Right lobe of liver (tissue), 6 donors: ENCODE measurements at regions not wholly inside any gene's neighbourhood (a gene's known extent, or its start where the extent isn't known, plus 50 kb on each side); places are given as distances from the start of the nearest gene placed in this dataset.
"Not testable (repeated sequence)": the region's sequence is repeated elsewhere in the genome, so short reads cannot be mapped to it uniquely, and the experiment has no call there.

Source experiments
- ATAC-seq, 4 donors: fragments of 200-7000 bp; cut with Tn5 transposase; one replicate each; pipeline ENCODE4 v1.9.1; 2020; ENCODE audit warnings: mild to moderate bottlenecking in 4 of 4, moderate library complexity in 4 of 4
- DNase-seq, 3 donors: peaks; one replicate each; pipeline ENCODE4 v3.0.0-alpha.2; 2020
- H3K27ac ChIP-seq, 3 donors: fragments of 200-600 bp; one replicate each; pipeline ENCODE4 v1.8.0; 2022
- H3K27me3 ChIP-seq, 2 donors: fragments of 200-600 bp; one replicate each; pipeline ENCODE4 v1.8.0; 2022
- H3K36me3 ChIP-seq, 4 donors: fragments of 200-600 bp; sonication (generic) in 1 of 4; one replicate each; pipeline versions ENCODE4 v1.5.1 to v1.8.0; 2017 to 2022; ENCODE audit warnings: control low read depth in 1 of 4
- H3K4me1 ChIP-seq, 4 donors: fragments of 200-600 bp; sonication (generic) in 1 of 4; one replicate each; pipeline versions ENCODE4 v1.5.1 to v1.8.0; 2017 to 2022; ENCODE audit warnings: control low read depth in 1 of 4
- H3K4me3 ChIP-seq, 3 donors: fragments of 200-600 bp; one replicate each; pipeline ENCODE4 v1.8.0; 2022
- H3K9me3 ChIP-seq, 4 donors: fragments of 200-600 bp; sonication (generic) in 1 of 4; one replicate each; pipeline versions ENCODE4 v1.5.1 to v1.8.0; 2017 to 2022; ENCODE audit warnings: control low read depth in 1 of 4
- WGBS: methylation state at CpG from one replicate; pipeline ENCODE4 v1.1.6; 2018; ENCODE audit warnings: low coverage, low lambda C conversion rate; ENCODE audit not compliant: insufficient coverage; ENCODE audit errors: missing lambda C conversion rate; 5-methylcytosine and 5-hydroxymethylcytosine counted together
- intact Hi-C, 2 donors: fragments of 100-400 bp; cut with DNase I; formaldehyde crosslinking; loops; one replicate each; pipeline versions ENCODE4 v1.11.2 to v1.14.1; 2022
- small RNA-seq, 2 experiments: library from RNA; depleted of rRNA; stranded (forward); fragments of <200 nt; gene quantifications; one replicate each; pipeline ENCODE3, GENCODE V24; 2016
- donor health status: DM: no; HTN: yes; CAD: no.
- donor health status: DM: no; HTN: no; CAD: no.
- donor health status: DM: no; HTN: no; CAD: no.
- donor health status: DM: no; HTN: yes; CAD: no.
- donor health status: DM: no; HTN: yes; CAD: no.

GRCh38 chr11:71781491-71781890, 51.5 kb upstream of the DEFB108B start:
- intact Hi-C loops, H3K27me3 ChIP-seq, H3K36me3 ChIP-seq, DNase-seq, H3K9me3 ChIP-seq, H3K4me3 ChIP-seq, H3K27ac ChIP-seq, ATAC-seq, H3K4me1 ChIP-seq: not testable (repeated sequence)
- 59% methylated on average over 2 of the region's 5 CpGs for WGBS

GRCh38 chr11:71782229-71782861, 50.7 kb upstream of the DEFB108B start:
- H3K36me3 ChIP-seq, H3K27ac ChIP-seq, H3K27me3 ChIP-seq, DNase-seq, H3K4me3 ChIP-seq, ATAC-seq, H3K9me3 ChIP-seq, intact Hi-C loops, H3K4me1 ChIP-seq: not testable (repeated sequence)
- 52% methylated on average over 7 of the region's 13 CpGs for WGBS

- ATAC-seq, H3K36me3 ChIP-seq, H3K9me3 ChIP-seq, intact Hi-C loops, H3K4me1 ChIP-seq, DNase-seq, H3K27ac ChIP-seq, H3K4me3 ChIP-seq, H3K27me3 ChIP-seq: not testable (repeated sequence)
- WGBS = 80% methylated on average over 4 of the region's 4 CpGs
Measured at GRCh38 chr11:71783191-71783590, 49.8 kb upstream of the DEFB108B start.

Small RNA genes lying in the stretch of these regions (small RNA-seq; reads per million reads assigned to genes)
- 0 reads per million in 2 experiments for gene SNRPCP14
